ENCODE measurements at regions not wholly inside any gene's neighbourhood (a gene's known extent, or its start where the extent isn't known, plus 50 kb on each side); places are given as distances from the start of the nearest gene placed in this dataset.

DNA sequence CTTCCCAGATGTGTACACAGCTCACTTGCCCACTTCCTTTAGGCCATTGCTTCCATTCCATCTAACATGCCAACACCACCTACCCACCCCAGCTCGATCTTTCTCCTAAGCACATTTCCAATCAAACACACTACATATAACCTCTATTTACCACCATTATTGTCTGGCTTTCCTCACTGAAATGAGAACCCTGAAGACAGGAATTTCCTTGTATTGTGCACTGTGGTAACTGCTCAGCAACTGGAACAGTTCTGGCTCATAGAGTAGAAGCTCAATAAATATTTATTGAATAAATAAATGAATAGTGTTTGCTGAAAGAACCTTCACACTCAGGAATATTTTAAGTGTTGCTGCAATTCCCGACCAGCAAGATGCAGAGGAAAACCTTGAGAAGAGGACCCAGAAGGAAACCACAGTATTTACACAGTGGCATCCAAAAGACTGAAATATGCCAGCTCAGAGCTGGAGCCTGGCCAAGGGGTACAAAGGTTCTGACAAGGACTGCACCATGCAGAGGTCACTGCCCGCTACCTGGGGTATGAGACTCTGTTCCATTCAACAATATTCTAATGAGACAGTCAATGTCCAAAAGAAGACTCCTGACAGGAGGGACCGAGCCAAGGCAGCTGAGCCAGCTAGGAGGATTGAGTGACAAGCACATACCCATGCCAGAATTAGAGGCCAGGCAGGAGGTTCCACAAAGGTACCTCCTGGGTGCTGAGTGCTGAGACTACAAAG, 168.8 kb downstream of the NUP210 start:
- TF ChIP-seq EZH2 (IDR thresholded peaks at IDR 0.05; ENCODE audit: insufficient read depth, poor library complexity, severe bottlenecking) (no peak), EZH2phosphoT487 (IDR thresholded peaks at IDR 0.05; ENCODE audit: insufficient read depth, low read depth) (no peak)
